ENCODE measurements at regions not wholly inside any gene's neighbourhood (a gene's known extent, or its start where the extent isn't known, plus 50 kb on each side); places are given as distances from the start of the nearest gene placed in this dataset.

GRCh38 chr9:124098141-124098905, 86.8 kb downstream of the LHX2 start:
- peaks cover 80% of the 10 kb centered on the region for H3K27me3 Mint-ChIP-seq (ENCODE audit: low read depth, unreplicated experiment)

GRCh38 chr9:124099860-124100259, 88.3 kb downstream of the LHX2 start:
- Histone ChIP-seq H3K4me3 (ENCODE audit: insufficient read depth, low read depth, low read length) (no peak overlapping the region), H2AFZ (ENCODE audit: low read depth, low read length) (no peak overlapping the region), H3K4me2 (ENCODE audit: low read length) (no peak overlapping the region), H3K36me3 (ENCODE audit: insufficient read depth, low read length) (no peaks in the 10 kb centered on the region), H3K9me3 (ENCODE audit: insufficient read depth, low read depth, low read length) (no peaks in the 10 kb centered on the region), H3K9ac (ENCODE audit: low read length) (no peak overlapping the region), H3K79me2 (ENCODE audit: insufficient read depth, low read length) (no peaks in the 10 kb centered on the region), H3K27ac (ENCODE audit: low read depth, low read length) (no peak overlapping the region), H3K27me3 (ENCODE audit: insufficient read depth, low read length) (peaks cover 32% of the 10 kb centered on the region), H3K4me1 (ENCODE audit: insufficient read depth, low read length) (no peaks in the 10 kb centered on the region), H4K20me1 (ENCODE audit: insufficient read depth, low read length) (no peaks in the 10 kb centered on the region)
- no peak for TF ChIP-seq CTCF (IDR thresholded peaks at IDR 0.05; ENCODE audit: insufficient read depth, low read depth, low read length)
- no peak for TF ChIP-seq EZH2 (IDR thresholded peaks at IDR 0.05; ENCODE audit: insufficient read depth, low read length)
- H3K36me3 Mint-ChIP-seq (ENCODE audit: low read depth, unreplicated experiment): peaks cover 3% of the 10 kb centered on the region
- DNase-seq (ENCODE audit: low read depth) (no peak), FAIRE-seq (no peak)
- peaks cover 6% of the 10 kb centered on the region for H3K9me3 Mint-ChIP-seq (ENCODE audit: unreplicated experiment)
- H3K4me3 Mint-ChIP-seq (ENCODE audit: unreplicated experiment): no peak overlapping the region
- peaks cover 69% of the 10 kb centered on the region for H3K27me3 Mint-ChIP-seq (ENCODE audit: low read depth, unreplicated experiment)
- H3K27ac Mint-ChIP-seq (ENCODE audit: unreplicated experiment): no peak overlapping the region
- H3K4me1 Mint-ChIP-seq (ENCODE audit: low read depth, unreplicated experiment): no peaks in the 10 kb centered on the region

More at GRCh38 chr9:124098141-124098905, 86.8 kb downstream of the LHX2 start:
- Histone ChIP-seq H3K4me2 (ENCODE audit: low read length) (no peak overlapping the region), H3K4me3 (ENCODE audit: insufficient read depth, low read depth, low read length) (no peak overlapping the region), H3K79me2 (ENCODE audit: insufficient read depth, low read length) (no peaks in the 10 kb centered on the region), H4K20me1 (ENCODE audit: insufficient read depth, low read length) (no peaks in the 10 kb centered on the region), H3K4me1 (ENCODE audit: insufficient read depth, low read length) (no peaks in the 10 kb centered on the region), H3K27me3 (ENCODE audit: insufficient read depth, low read length) (peaks cover 32% of the 10 kb centered on the region), H3K9ac (ENCODE audit: low read length) (no peak overlapping the region), H2AFZ (ENCODE audit: low read depth, low read length) (no peak overlapping the region), H3K27ac (ENCODE audit: low read depth, low read length) (no peak overlapping the region), H3K9me3 (ENCODE audit: insufficient read depth, low read depth, low read length) (no peaks in the 10 kb centered on the region), H3K36me3 (ENCODE audit: insufficient read depth, low read length) (no peaks in the 10 kb centered on the region)
- peaks cover 3% of the 10 kb centered on the region for H3K36me3 Mint-ChIP-seq (ENCODE audit: low read depth, unreplicated experiment)
- FAIRE-seq (no peak), DNase-seq (ENCODE audit: low read depth) (no peak)
- no peak overlapping the region for H3K4me3 Mint-ChIP-seq (ENCODE audit: unreplicated experiment)
- TF ChIP-seq EZH2 (IDR thresholded peaks at IDR 0.05; ENCODE audit: insufficient read depth, low read length) (no peak), CTCF (IDR thresholded peaks at IDR 0.05; ENCODE audit: insufficient read depth, low read depth, low read length) (no peak)
- no peaks in the 10 kb centered on the region for H3K4me1 Mint-ChIP-seq (ENCODE audit: low read depth, unreplicated experiment)
- H3K9me3 Mint-ChIP-seq (ENCODE audit: unreplicated experiment): peaks cover 6% of the 10 kb centered on the region
- H3K27ac Mint-ChIP-seq (ENCODE audit: unreplicated experiment): no peak overlapping the region
